Superior temporal gyrus (tissue), 1 donor: ENCODE measurements at regions not wholly inside any gene's neighbourhood (a gene's known extent, or its start where the extent isn't known, plus 50 kb on each side); places are given as distances from the start of the nearest gene placed in this dataset.
"Not testable (repeated sequence)": the region's sequence is repeated elsewhere in the genome, so short reads cannot be mapped to it uniquely, and the experiment has no call there.

ENCODE experiments used
- DNase-seq: peaks from one replicate; pipeline ENCODE4 v3.0.0-alpha.2; 2016; ENCODE audit errors: extremely low spot score

DNA sequence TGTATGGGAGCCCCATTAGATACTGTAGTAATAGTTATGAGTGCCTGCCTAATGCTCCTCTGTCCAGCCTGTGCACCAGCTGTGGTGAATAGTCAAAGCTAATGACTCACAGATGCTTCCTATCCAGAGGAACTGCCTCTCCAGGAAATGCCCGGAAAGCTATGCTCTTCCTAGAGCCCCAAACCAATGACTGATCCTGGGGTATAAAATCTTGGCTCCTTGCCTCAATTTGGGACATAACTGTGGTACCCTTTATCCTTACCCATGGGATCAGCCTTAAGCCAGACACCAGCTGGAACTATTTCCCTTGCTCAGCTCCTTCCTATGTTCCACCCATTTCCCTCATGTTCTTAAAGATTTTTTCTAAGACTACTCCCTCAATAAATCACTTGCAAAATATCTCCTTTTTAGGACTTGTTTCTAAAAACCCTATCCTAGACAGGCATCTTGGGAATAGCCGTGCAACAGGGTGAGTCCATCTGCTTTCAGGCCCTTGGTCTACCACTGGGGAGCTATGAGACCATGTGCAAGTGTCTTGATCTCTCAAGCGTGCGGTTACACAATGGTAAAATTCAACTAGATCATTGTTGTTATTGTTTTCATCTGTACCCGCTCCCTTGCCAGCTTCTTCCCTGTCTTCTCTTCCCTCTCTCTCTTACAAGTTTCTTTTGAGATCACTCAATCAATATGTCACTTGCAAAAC, 283.7 kb downstream of the BTBD3 start:
- no peak for DNase-seq

DNA sequence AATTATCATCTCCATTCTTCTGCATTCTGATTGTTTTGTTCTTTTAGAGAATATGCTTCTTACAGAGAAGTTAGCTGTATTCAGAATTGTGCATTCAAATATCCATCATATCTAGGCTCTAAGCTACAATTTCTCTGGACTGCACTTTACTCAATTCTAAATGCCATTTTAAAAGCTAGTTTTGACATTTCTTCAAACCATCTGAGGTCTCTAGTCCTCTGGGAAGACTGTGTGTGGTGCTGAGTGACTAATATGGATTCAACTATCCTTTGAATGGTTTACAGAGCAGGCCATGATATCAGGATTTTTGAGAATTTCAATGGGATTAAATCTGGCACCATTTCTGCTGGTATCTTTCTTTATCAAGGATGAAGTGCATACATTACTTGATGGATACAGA, 285.7 kb downstream of the BTBD3 start:
- no peak for DNase-seq

DNA sequence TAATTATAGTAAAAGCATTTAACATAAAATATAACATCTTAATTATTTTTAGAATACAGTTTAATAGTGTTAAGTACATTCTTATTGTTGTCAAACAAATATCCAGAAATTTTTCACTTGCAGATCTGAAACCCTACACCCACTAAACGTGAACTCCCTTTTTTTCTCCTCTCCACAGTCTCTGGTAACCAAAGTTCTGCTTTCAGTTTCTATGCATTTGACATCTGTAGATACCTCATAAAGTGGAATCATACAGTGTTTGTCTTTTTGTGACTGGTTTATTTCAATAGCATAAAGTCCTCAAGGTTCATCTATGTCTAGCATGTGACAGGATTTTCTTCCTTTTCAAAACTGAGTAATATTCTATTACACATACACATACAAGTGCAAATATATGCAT, 286.3 kb downstream of the BTBD3 start:
- DNase-seq: no peak

GRCh38 chr20:12207875-12208274, 290.2 kb downstream of the BTBD3 start:
- DNase-seq: no peak

GRCh38 chr20:12210591-12210990, 292.9 kb downstream of the BTBD3 start:
- no peak for DNase-seq

GRCh38 chr20:12211361-12211760, 293.7 kb downstream of the BTBD3 start:
- DNase-seq: no peak

DNA sequence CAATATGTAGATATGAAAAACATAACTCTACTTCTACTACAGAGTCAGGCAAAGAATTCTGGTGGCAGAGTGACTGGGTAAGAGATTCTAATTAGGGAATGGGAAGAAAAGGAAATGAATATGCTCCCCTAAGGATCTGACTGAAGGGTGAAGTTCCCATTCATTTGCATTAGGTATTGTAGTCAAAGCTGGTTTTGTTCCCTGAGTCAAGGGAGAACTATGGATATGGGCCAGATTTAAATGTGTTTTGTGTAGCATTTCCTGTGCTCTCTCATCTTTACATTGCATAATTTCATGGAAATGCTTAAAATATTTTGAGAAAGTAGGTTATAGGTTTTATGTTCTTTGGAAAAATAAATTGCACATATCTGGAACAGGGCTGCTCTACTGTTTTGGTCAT, 299.7 kb downstream of the BTBD3 start:
- no peak for DNase-seq

DNA sequence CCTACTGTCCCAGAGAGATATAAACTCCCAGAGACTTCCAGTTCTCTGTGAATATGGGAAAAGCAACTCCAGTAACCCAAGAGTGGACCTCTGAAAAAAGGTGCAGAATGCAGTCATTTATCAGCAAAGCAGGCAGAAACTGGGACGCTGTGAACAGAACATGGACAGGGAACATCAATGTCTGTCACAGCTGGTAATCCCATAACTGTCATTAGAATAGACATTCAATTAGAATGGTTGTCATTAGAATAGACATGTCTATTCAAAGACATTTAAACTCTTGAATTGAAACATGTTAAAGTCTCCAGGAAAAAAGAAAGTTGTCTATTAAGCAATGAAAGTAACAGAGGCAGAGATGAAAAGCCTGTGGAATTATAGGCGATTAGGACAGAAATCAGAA, 302.1 kb downstream of the BTBD3 start:
- DNase-seq: no peak

DNA sequence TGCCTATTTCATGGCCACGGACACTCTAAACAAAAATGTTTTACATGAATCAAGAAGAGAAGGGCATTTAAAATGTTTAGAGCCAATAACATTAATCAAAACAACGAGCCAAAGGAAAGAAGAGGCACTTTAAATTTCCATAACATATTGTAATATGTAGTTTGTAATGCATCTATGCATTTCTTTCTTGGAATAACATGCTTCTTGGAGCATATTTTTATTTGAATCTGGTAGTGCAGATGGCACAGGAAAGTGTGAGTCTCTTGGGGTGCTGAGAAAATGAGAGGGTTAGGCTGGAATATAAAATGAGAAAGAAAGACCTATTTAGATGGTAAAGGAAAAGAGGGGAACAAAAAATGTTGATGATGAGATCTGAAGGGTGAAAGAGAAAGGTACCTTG, 305.4 kb downstream of the BTBD3 start:
- no peak for DNase-seq

GRCh38 chr20:12225898-12226297, 308.2 kb downstream of the BTBD3 start:
- DNase-seq: no peak

DNA sequence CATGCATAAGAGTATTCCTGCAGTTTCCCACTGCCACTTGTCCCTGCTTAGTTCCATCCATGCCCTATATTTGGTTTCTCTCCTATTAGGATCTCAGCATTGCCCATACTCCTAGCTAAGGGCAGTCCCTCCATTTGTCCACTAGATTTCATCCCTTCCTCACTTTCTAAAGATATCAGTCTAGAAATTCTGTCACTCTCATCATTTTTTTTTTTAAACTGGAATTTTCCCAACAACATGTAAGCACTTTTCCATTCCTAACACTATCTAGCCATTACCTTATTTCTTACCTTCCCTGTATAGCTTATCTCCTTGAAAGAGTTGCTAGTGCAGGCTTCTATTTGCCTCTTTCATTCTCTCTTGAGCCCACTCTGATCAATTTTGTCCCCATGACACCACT, 312.2 kb downstream of the BTBD3 start:
- DNase-seq: no peak

DNA sequence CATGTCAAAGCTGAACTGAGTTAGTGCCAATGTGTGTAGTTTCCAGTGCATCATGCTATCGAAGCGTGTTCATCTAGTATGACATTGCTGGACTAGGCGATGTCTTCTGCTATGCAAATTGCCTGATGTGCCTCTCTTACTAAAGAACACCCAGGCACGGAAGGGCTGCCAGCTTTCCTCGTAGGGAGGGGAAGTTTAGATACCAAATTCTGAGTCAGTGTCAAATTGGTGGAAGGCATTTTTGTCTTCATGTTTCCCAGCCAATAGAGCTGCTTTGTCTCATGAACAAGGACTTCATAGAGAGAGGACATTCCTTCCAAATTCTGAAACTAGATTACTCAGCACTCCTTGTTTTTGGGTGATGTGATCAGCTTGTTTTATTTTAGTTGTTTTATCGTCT, 320.1 kb downstream of the BTBD3 start:
- peak; percentile 95 for DNase-seq

DNA sequence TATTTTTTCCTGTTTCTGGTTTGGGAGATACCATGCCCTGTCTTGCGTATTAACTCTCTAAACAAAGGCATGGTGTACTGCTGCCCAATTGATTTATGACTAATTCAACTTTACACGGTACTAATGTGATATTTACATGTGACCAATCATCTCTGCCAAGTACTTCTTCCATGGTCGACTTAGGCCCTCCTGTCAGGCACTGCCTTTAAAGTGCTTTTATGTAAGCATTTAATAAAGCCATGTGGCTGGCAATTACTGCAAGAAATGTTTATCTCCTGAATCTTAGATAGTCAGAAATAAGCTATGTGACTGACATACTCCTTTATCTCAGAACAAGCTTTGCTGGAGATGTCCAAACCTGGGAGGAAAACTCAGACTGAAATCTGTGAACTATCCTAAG, 323.4 kb downstream of the BTBD3 start:
- no peak for DNase-seq

GRCh38 chr20:12243327-12243726, 325.6 kb downstream of the BTBD3 start:
- DNase-seq: no peak

GRCh38 chr20:12248481-12248880, 330.8 kb downstream of the BTBD3 start:
- DNase-seq: no peak

GRCh38 chr20:12250661-12251060, 333.0 kb downstream of the BTBD3 start:
- not testable (repeated sequence) for DNase-seq

DNA sequence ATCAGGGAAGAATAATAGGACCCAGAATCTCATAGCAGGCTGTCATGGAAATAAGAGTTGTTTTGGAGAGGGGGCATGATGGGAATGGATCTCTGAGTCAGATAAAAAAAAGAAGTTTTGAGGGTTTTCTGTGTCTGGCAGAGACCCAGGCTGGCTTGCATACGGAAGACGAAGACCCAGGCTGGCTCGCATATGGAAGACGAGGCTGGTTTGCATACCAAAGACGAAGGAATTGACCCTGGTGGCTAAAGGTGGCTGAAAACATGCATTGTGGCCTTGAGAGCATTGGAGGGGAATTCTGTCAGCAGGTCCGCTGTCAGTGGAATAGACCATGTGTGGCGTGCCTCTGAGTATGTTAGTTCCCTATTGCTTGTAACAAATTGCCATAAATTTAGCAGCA, 335.1 kb downstream of the BTBD3 start:
- no peak for DNase-seq

DNA sequence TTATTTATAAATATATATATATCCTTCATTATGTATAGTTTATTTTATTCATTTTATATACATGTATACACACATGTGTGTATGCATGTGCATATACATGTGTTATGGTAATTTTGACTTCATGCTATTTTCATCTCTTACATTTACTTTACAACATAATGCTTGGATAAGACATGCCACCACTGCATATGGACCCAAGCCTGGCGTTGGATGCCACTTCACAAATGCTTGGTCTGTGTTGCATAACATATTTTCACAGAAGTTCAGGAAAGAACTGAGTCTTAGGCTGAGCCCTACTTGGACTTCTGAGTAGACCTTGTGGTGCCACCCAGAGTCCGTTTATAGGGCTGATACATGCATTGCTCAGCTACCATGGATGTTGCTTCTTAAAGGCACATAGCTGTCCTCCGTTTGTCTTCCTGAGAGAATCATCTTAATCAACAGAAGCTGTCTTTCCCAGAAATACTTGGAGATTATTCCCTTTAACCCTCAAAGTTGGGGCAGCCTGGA, 337.8 kb downstream of the BTBD3 start:
- DNase-seq: peak; percentile 50

GRCh38 chr20:12256806-12257205, 339.1 kb downstream of the BTBD3 start:
- no peak for DNase-seq

GRCh38 chr20:12262747-12263146, 345.1 kb downstream of the BTBD3 start:
- DNase-seq: no peak

DNA sequence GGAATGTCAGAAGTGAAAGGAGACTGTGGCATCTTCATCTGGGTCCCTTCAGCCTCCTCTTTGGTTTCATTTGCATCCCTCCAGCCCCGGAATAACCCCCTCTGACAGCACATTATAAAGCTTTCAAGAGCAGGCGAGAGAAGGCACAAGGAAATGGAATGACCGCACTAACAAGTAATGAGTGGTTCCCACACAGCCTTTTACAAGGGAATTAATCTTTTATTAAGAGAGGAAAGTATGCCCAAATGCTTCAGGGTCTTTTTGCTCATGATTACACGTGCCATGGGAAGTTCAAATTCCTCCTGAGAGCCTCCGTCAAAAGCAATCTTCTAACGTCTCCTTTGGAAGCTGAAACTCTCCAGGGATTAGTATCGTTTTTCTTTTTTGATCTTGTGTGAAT, 347.0 kb downstream of the BTBD3 start:
- no peak for DNase-seq

DNA sequence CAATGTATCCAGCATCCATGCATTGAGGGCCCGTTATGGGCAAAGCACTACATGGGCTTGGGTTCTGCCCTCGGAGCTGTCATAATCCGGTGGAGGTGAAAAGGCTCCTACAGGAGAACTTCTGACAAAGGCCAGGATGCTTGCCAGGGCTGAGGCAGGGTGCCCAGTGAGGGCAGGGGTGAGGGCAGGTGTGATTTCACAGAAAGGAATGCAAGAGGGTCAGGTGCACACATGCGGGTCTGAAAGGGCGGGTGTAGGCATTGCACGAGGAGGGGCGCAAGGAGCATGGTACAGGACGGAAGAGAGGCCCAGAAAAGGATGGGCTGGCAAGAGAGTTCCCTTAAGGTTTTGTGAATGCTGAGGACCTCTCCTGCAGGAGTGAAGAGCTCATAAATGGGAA, 348.0 kb downstream of the BTBD3 start:
- no peak for DNase-seq

DNA sequence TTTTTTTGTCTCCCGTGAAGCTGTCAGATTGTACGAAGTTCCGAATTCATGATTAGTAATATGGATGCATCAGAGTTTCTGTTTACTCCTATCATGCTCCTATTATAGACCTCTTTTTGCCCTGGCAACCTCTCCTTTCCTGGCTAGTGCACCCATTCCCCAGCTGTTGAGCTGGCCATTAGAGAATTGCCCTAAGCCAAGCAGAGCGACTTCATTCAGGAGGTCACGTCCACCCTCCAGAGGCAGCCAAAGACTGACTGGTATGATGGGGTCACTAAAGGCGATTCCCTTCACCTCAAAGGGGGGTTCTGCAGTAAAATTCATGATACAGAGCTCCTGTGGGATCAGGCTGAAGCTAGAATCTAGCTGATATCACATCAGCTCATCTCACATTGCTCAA, 351.9 kb downstream of the BTBD3 start:
- no peak for DNase-seq

GRCh38 chr20:12270863-12271262, 353.2 kb downstream of the BTBD3 start:
- no peak for DNase-seq
